ENCODE measurements at regions not wholly inside any gene's neighbourhood (a gene's known extent, or its start where the extent isn't known, plus 50 kb on each side); places are given as distances from the start of the nearest gene placed in this dataset.
A peak's percentile ranks its signal among the peaks of the same experiment; 100 is the strongest.
"Not testable (repeated sequence)": the region's sequence is repeated elsewhere in the genome, so short reads cannot be mapped to it uniquely, and the experiment has no call there.

GRCh38 chr2:11941201-11942177 lies 195.1 kb downstream of the LPIN1 start:
- Histone ChIP-seq H3K27me3 (no peaks in the 10 kb centered on the region), H3K36me3 (no peaks in the 10 kb centered on the region), H3K4me3 (no peak overlapping the region), H3K9me3 (0 out of 2 replicates have a peak, but pooled peaks cover 1% of the 10 kb centered on the region)
- DNase-seq, result no peak

- Histone ChIP-seq H3K27me3 (no peaks in the 10 kb centered on the region), H3K4me3 (no peak overlapping the region), H3K36me3 (no peaks in the 10 kb centered on the region), H3K9me3 (0 out of 2 replicates have a peak, but pooled peaks cover 1% of the 10 kb centered on the region)
- no peak for DNase-seq
Measured at GRCh38 chr2:11942178-11942569, 195.7 kb downstream of the LPIN1 start.

GRCh38 chr2:11944311-11944710 lies 197.9 kb downstream of the LPIN1 start:
- H3K27me3 ChIP-seq, result no peaks in the 10 kb centered on the region
- H3K4me3 ChIP-seq, result no peak overlapping the region
- H3K36me3 ChIP-seq, result no peaks in the 10 kb centered on the region
- 0 out of 2 replicates have a peak, but pooled peaks cover 1% of the 10 kb centered on the region for H3K9me3 ChIP-seq
- no peak for DNase-seq

GRCh38 chr2:11945139-11946126 lies 199.0 kb downstream of the LPIN1 start:
- DNase-seq, result no peak
- Histone ChIP-seq H3K36me3 (no peaks in the 10 kb centered on the region), H3K4me3 (no peak overlapping the region), H3K27me3 (no peaks in the 10 kb centered on the region), H3K9me3 (0 out of 2 replicates have a peak, but pooled peaks cover 1% of the 10 kb centered on the region)

- Histone ChIP-seq H3K36me3 (no peaks in the 10 kb centered on the region), H3K27me3 (no peaks in the 10 kb centered on the region), H3K9me3 (0 out of 2 replicates have a peak, but pooled peaks cover 1% of the 10 kb centered on the region), H3K4me3 (no peak overlapping the region)
- DNase-seq, result no peak
Measured at GRCh38 chr2:11947956-11948355, 201.5 kb downstream of the LPIN1 start.

- Histone ChIP-seq H3K9me3 (0 out of 2 replicates have a peak, but pooled peaks cover 1% of the 10 kb centered on the region), H3K27me3 (no peaks in the 10 kb centered on the region), H3K4me3 (no peak overlapping the region), H3K36me3 (no peaks in the 10 kb centered on the region)
- DNase-seq, result no peak
Measured at GRCh38 chr2:11949732-11950523, 203.5 kb downstream of the LPIN1 start.

GRCh38 chr2:11950896-11951295 lies 204.5 kb downstream of the LPIN1 start:
- H3K9me3 ChIP-seq, result 0 out of 2 replicates have a peak, but pooled peaks cover 1% of the 10 kb centered on the region
- DNase-seq, result no peak
- H3K36me3 ChIP-seq, result no peaks in the 10 kb centered on the region
- no peak overlapping the region for H3K4me3 ChIP-seq
- peaks cover 6% of the 10 kb centered on the region; the same call in 1 of the 2 replicates for H3K27me3 ChIP-seq

GRCh38 chr2:11951492-11951891 lies 205.1 kb downstream of the LPIN1 start:
- DNase-seq, H3K4me3 ChIP-seq, H3K9me3 ChIP-seq, H3K27me3 ChIP-seq, H3K36me3 ChIP-seq: not testable (repeated sequence)

GRCh38 chr2:11953258-11953657 lies 206.8 kb downstream of the LPIN1 start:
- no peaks in the 10 kb centered on the region for H3K36me3 ChIP-seq
- no peak overlapping the region for H3K4me3 ChIP-seq
- DNase-seq, result no peak
- H3K9me3 ChIP-seq, result no peaks in the 10 kb centered on the region
- peaks cover 8% of the 10 kb centered on the region; the same call in 1 of the 2 replicates for H3K27me3 ChIP-seq

- Histone ChIP-seq H3K4me3 (no peak overlapping the region), H3K27me3 (peaks cover 8% of the 10 kb centered on the region; the same call in 1 of the 2 replicates), H3K36me3 (no peaks in the 10 kb centered on the region), H3K9me3 (0 out of 2 replicates have a peak, but pooled peaks cover 2% of the 10 kb centered on the region)
- no peak for DNase-seq
Measured at GRCh38 chr2:11955314-11955713, 208.9 kb downstream of the LPIN1 start.

GRCh38 chr2:11955884-11956291 lies 209.5 kb downstream of the LPIN1 start:
- Histone ChIP-seq H3K36me3 (no peaks in the 10 kb centered on the region), H3K9me3 (0 out of 2 replicates have a peak, but pooled peaks cover 2% of the 10 kb centered on the region), H3K27me3 (peaks cover 8% of the 10 kb centered on the region; the same call in 1 of the 2 replicates), H3K4me3 (no peak overlapping the region)
- DNase-seq, result no peak

GRCh38 chr2:11962707-11963328 lies 216.4 kb downstream of the LPIN1 start:
- no peak overlapping the region for H3K4me3 ChIP-seq
- no peak for DNase-seq
- H3K27me3 ChIP-seq, result no peaks in the 10 kb centered on the region
- H3K9me3 ChIP-seq, result 0 out of 2 replicates have a peak, but pooled peaks cover 2% of the 10 kb centered on the region
- H3K36me3 ChIP-seq, result no peaks in the 10 kb centered on the region

GRCh38 chr2:11963966-11964365 lies 217.5 kb downstream of the LPIN1 start:
- Histone ChIP-seq H3K36me3 (no peaks in the 10 kb centered on the region), H3K9me3 (0 out of 2 replicates have a peak, but pooled peaks cover 2% of the 10 kb centered on the region), H3K27me3 (no peaks in the 10 kb centered on the region), H3K4me3 (no peak overlapping the region)
- no peak for DNase-seq

- H3K27me3 ChIP-seq, result no peaks in the 10 kb centered on the region; the same call in 1 of the 2 replicates
- DNase-seq, result peak; percentile 79
- no peaks in the 10 kb centered on the region for H3K36me3 ChIP-seq
- H3K4me3 ChIP-seq, result no peak overlapping the region
- H3K9me3 ChIP-seq, result peaks cover 16% of the 10 kb centered on the region
Measured at GRCh38 chr2:11967946-11968465, 221.6 kb downstream of the LPIN1 start.

GRCh38 chr2:11968521-11968920 lies 222.1 kb downstream of the LPIN1 start:
- Histone ChIP-seq H3K36me3 (no peaks in the 10 kb centered on the region), H3K9me3 (peaks cover 21% of the 10 kb centered on the region), H3K4me3 (no peak overlapping the region), H3K27me3 (no peaks in the 10 kb centered on the region; the same call in 1 of the 2 replicates)
- no peak for DNase-seq

Measured in MG63 (cell line).